H9 (cell line): ENCODE measurements at regions not wholly inside any gene's neighbourhood (a gene's known extent, or its start where the extent isn't known, plus 50 kb on each side); places are given as distances from the start of the nearest gene placed in this dataset.

Source experiments
- DNase-seq: peaks from one replicate; pipeline ENCODE4 v3.0.0-alpha.2; 2017
- H2AFZ ChIP-seq: one replicate; pipeline ENCODE4 v1.6.1; 2013; ENCODE audit warnings: mild to moderate bottlenecking, low read length, control low read depth, moderate library complexity
- H2AK5ac ChIP-seq: 2 replicates; pipeline ENCODE4 v1.6.1; 2013; ENCODE audit warnings: low read length, control low read depth, mixed read lengths; ENCODE audit not compliant: insufficient read length
- H2BK120ac ChIP-seq: one replicate; pipeline ENCODE4 v1.6.1; 2013; ENCODE audit warnings: low read depth, mild to moderate bottlenecking, low read length, control low read depth, inconsistent platforms; ENCODE audit not compliant: poor library complexity, severe bottlenecking
- H2BK12ac ChIP-seq: 2 replicates; pipeline ENCODE4 v1.6.1; 2013; ENCODE audit warnings: low read length, control low read depth, mixed read lengths, low read depth; ENCODE audit not compliant: insufficient read length
- H2BK15ac ChIP-seq: 2 replicates; pipeline ENCODE4 v1.6.1; 2013; ENCODE audit warnings: low read depth, low read length, control low read depth
- H2BK20ac ChIP-seq: one replicate; pipeline ENCODE4 v1.6.1; 2013; ENCODE audit warnings: low read depth, mild to moderate bottlenecking, low read length, control low read depth, inconsistent platforms; ENCODE audit not compliant: poor library complexity, severe bottlenecking
- H2BK5ac ChIP-seq: 2 replicates; pipeline ENCODE4 v1.6.1; 2013; ENCODE audit warnings: low read length, control low read depth, mixed read lengths; ENCODE audit not compliant: insufficient read length
- H3K14ac ChIP-seq: 2 replicates; pipeline ENCODE4 v1.6.1; 2013; ENCODE audit warnings: low read length, control low read depth; ENCODE audit not compliant: insufficient read depth
- H3K18ac ChIP-seq: 2 replicates; pipeline ENCODE4 v1.6.1; 2013; ENCODE audit warnings: low read depth, mild to moderate bottlenecking, mixed read lengths, low read length, control low read depth; ENCODE audit not compliant: insufficient read length
- H3K23ac ChIP-seq: 2 replicates; pipeline ENCODE4 v1.6.1; 2013; ENCODE audit warnings: low read length, control low read depth, mixed read lengths, low read depth; ENCODE audit not compliant: insufficient read length
- H3K23me2 ChIP-seq: 2 replicates; pipeline ENCODE4 v1.6.1; 2013; ENCODE audit warnings: low read depth, mild to moderate bottlenecking, mixed read lengths, low read length, control low read depth; ENCODE audit not compliant: insufficient read length, poor library complexity, severe bottlenecking
- H3K27ac ChIP-seq: 2 replicates; pipeline ENCODE4 v1.5.1; 2013; ENCODE audit warnings: low read length, control low read depth, mixed read lengths, low read depth; ENCODE audit not compliant: insufficient read length
- H3K27me3 ChIP-seq: 2 replicates; pipeline ENCODE4 v1.6.1; 2013; ENCODE audit warnings: low read length, control low read depth, inconsistent platforms; ENCODE audit not compliant: insufficient read depth
- H3K4ac ChIP-seq: 2 replicates; pipeline ENCODE4 v1.6.1; 2013; ENCODE audit warnings: low read depth, mild to moderate bottlenecking, control low read depth, inconsistent platforms, low read length, moderate library complexity
- H3K4me1 ChIP-seq: 2 replicates; pipeline ENCODE4 v1.6.1; 2013; ENCODE audit warnings: low read length, control low read depth, inconsistent platforms; ENCODE audit not compliant: insufficient read depth
- H3K4me2 ChIP-seq: 2 replicates; pipeline ENCODE4 v1.6.1; 2013; ENCODE audit warnings: low read length, control low read depth, mixed read lengths; ENCODE audit not compliant: insufficient read length, insufficient read depth
- H3K56ac ChIP-seq: 2 replicates; pipeline ENCODE4 v1.6.1; 2013; ENCODE audit warnings: low read depth, mild to moderate bottlenecking, mixed read lengths, low read length, control low read depth; ENCODE audit not compliant: insufficient read length
- H3K79me1 ChIP-seq: 2 replicates; pipeline ENCODE4 v1.6.1; 2013; ENCODE audit warnings: low read depth, mild to moderate bottlenecking, moderate library complexity, low read length, control low read depth, inconsistent platforms; ENCODE audit not compliant: insufficient read depth, poor library complexity, severe bottlenecking
- H3K79me2 ChIP-seq: 2 replicates; pipeline ENCODE4 v1.6.1; 2013; ENCODE audit warnings: low read length, control low read depth, inconsistent platforms; ENCODE audit not compliant: insufficient read depth
- H3K9ac ChIP-seq: 2 replicates; pipeline ENCODE4 v1.6.1; 2013; ENCODE audit warnings: low read length, control low read depth, mixed read lengths; ENCODE audit not compliant: insufficient read length; ENCODE audit errors: extremely low read depth
- H3K9me3 ChIP-seq: one replicate; pipeline ENCODE4 v1.6.1; 2013; ENCODE audit warnings: low read depth, low read length, inconsistent platforms; ENCODE audit not compliant: control insufficient read depth
- H3T11ph ChIP-seq: one replicate; pipeline ENCODE4 v1.6.1; 2013; ENCODE audit warnings: mild to moderate bottlenecking, low read length, control low read depth, inconsistent platforms
- H4K20me1 ChIP-seq: one replicate; pipeline ENCODE4 v1.6.1; 2013; ENCODE audit not compliant: control insufficient read depth, insufficient read length, insufficient read depth
- H4K5ac ChIP-seq: 2 replicates; pipeline ENCODE4 v1.6.1; 2013; ENCODE audit warnings: low read depth, mild to moderate bottlenecking, mixed read lengths, low read length, control low read depth; ENCODE audit not compliant: insufficient read length
- H4K8ac ChIP-seq: replicated peaks from 2 replicates; pipeline ENCODE4 v1.6.1; 2013; ENCODE audit warnings: low read length, control low read depth, mixed read lengths, low read depth; ENCODE audit not compliant: insufficient read length
- H4K91ac ChIP-seq: 2 replicates; pipeline ENCODE4 v1.6.1; 2013; ENCODE audit warnings: low read depth, mild to moderate bottlenecking, moderate library complexity, mixed read lengths, low read length, control low read depth; ENCODE audit not compliant: insufficient read length
- H3K27ac Mint-ChIP-seq, 3 experiments: 2 replicates in 2 of 3; 3 replicates in 1 of 3; pipeline ENCODE4 v1.8.0; 2020 to 2021; ENCODE audit warnings: mixed read lengths in 3 of 3, mild to moderate bottlenecking in 1 of 3, moderate library complexity in 1 of 3
- H3K27me3 Mint-ChIP-seq: 2 replicates; pipeline ENCODE4 v1.8.0; 2021; ENCODE audit warnings: low read depth, mild to moderate bottlenecking, moderate library complexity, mixed read lengths
- H3K36me3 Mint-ChIP-seq, 3 experiments: 2 replicates in 2 of 3; 3 replicates in 1 of 3; pipeline ENCODE4 v1.8.0; 2020 to 2021; ENCODE audit warnings: low read depth in 3 of 3, mixed read lengths in 3 of 3; ENCODE audit not compliant: insufficient read depth in 1 of 3
- H3K4me1 Mint-ChIP-seq, 2 experiments: 2 replicates each; pipeline ENCODE4 v1.8.0; 2020; ENCODE audit warnings: mixed read lengths in 2 of 2
- H3K4me3 Mint-ChIP-seq, 2 experiments: 2 replicates in 1 of 2; 3 replicates in 1 of 2; pipeline ENCODE4 v1.8.0; 2020 to 2021; ENCODE audit warnings: mild to moderate bottlenecking in 2 of 2, mixed read lengths in 2 of 2, moderate library complexity in 1 of 2
- H3K9me3 Mint-ChIP-seq, 2 experiments: 2 replicates in 1 of 2; 3 replicates in 1 of 2; pipeline ENCODE4 v1.8.0; 2020; ENCODE audit warnings: mild to moderate bottlenecking in 2 of 2, mixed read lengths in 2 of 2, moderate library complexity in 1 of 2
- CTCF ChIP-seq: fragments of 200-600 bp; sonication (generic); conservative IDR thresholded peaks from 3 replicates; pipeline ENCODE4 v1.8.0; 2021; ENCODE audit warnings: antibody characterized with exemption, mild to moderate bottlenecking
- WGBS: extraction: QIAGEN DNeasy Blood & Tissue Kit; methylation state at CpG from one replicate; pipeline ENCODE4 v1.1.7; 2013; ENCODE audit warnings: missing lambda C conversion rate, low lambda C conversion rate, mixed read lengths; ENCODE audit not compliant: insufficient read length; ENCODE audit errors: extremely low coverage; 5-methylcytosine and 5-hydroxymethylcytosine counted together

- no peak overlapping the region for H3K18ac ChIP-seq
- no peaks in the 10 kb centered on the region for H3K23me2 ChIP-seq
- no peak overlapping the region for H4K8ac ChIP-seq
- H2BK120ac ChIP-seq, result no peak overlapping the region
- no peak overlapping the region for H4K91ac ChIP-seq
- H3K56ac ChIP-seq, result no peak overlapping the region
- no peak overlapping the region for H3K14ac ChIP-seq
- no peak overlapping the region for H3K4me2 ChIP-seq
- no peak overlapping the region for H3K23ac ChIP-seq
- H2BK15ac ChIP-seq, result no peak overlapping the region
- H2BK12ac ChIP-seq, result no peak overlapping the region
- no peak for TF ChIP-seq CTCF
- no peaks in the 10 kb centered on the region for H4K20me1 ChIP-seq
- H2AFZ ChIP-seq, result no peak overlapping the region
- H2BK20ac ChIP-seq, result no peak overlapping the region
- no peak overlapping the region for H3K27ac ChIP-seq
- H2BK5ac ChIP-seq, result no peak overlapping the region
- no peak overlapping the region for H3T11ph ChIP-seq
- Mint-ChIP-seq H3K4me1 (peaks cover 5 to 11% of the 10 kb centered on the region in 2 experiments), H3K4me3 (no peak overlapping the region), H3K9me3 (no peaks in the 10 kb centered on the region), H3K36me3 (no peaks in the 10 kb centered on the region), H3K27me3 (no peaks in the 10 kb centered on the region), H3K27ac (no peak overlapping the region)
- no peaks in the 10 kb centered on the region for H3K79me1 ChIP-seq
- WGBS, result no CpG with 5 or more reads among the region's 3 CpGs
- H3K4me1 ChIP-seq, result no peaks in the 10 kb centered on the region
- H3K4ac ChIP-seq, result no peak overlapping the region
- peaks cover 2% of the 10 kb centered on the region; the same call in 1 of the 2 replicates for H3K79me2 ChIP-seq
- H3K9ac ChIP-seq, result no peak overlapping the region
- H2AK5ac ChIP-seq, result no peak overlapping the region
- DNase-seq, result no peak
- H3K27me3 ChIP-seq, result no peaks in the 10 kb centered on the region
- H4K5ac ChIP-seq, result no peak overlapping the region
- no peaks in the 10 kb centered on the region for H3K9me3 ChIP-seq
Measured at GRCh38 chr14:54132496-54132895, 175.9 kb upstream of the BMP4 start.
